Left forelimb (tissue), 1 donor: ENCODE measurements at regions not wholly inside any gene's neighbourhood (a gene's known extent, or its start where the extent isn't known, plus 50 kb on each side); places are given as distances from the start of the nearest gene placed in this dataset.

ENCODE experiments used
- DNase-seq: peaks from one replicate; pipeline ENCODE4 v3.0.0-alpha.2; 2018; ENCODE audit warnings: low spot score

DNA sequence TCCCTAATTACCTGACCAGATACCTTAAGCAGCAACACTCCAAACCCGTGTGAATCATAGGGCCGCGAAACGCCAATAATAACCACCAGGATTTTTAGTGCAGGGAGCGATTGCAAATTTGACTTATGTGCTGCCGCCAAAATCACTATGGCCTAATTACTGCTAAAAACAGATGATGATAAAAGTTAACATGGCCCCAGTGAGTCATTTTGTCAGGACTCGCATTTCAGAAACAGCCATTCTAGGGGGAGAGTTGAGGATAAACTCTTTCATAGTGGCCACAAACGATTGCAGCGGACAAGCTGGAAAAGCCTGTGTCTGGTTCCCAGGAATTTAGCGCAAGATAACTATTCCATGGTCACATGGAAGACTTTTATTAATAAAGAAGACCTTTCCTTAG lies 103.4 kb downstream of the HLX start:
- DNase-seq = no peak

DNA sequence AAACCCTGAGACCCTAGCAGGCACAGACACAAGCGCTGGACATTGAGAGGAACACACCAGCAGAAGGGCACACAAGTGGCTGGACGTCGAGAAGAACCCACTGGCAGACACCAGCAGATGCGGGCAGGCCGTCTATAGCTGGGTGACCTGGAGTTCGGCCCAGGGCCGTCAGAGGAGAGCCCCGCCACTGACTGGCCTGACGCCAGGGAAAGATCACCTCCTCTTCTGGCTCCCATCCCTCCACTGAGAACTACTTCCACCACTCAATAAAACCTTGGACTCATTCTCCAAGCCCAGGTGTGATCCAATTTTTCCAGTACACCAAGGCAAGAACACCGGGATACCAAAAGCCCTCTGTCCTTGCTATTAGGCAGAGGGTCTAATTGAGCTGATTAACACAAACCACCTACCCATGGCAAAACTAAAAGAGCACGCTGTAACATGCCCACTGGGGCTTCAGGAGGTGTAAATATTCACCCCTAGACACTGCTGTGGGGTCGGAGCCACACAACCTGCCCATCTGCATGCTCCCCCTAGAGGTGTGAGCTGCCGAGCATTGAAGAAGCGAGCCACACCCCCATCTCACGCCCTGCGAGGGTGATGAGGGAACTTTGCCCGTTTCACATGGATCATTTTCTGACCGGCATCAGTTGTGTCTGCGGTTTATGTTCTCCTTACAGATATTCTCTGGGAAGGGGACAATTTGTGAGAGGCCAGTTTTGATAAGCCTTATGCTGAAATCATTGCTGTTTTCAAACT lies 104.8 kb downstream of the HLX start:
- no peak for DNase-seq

DNA sequence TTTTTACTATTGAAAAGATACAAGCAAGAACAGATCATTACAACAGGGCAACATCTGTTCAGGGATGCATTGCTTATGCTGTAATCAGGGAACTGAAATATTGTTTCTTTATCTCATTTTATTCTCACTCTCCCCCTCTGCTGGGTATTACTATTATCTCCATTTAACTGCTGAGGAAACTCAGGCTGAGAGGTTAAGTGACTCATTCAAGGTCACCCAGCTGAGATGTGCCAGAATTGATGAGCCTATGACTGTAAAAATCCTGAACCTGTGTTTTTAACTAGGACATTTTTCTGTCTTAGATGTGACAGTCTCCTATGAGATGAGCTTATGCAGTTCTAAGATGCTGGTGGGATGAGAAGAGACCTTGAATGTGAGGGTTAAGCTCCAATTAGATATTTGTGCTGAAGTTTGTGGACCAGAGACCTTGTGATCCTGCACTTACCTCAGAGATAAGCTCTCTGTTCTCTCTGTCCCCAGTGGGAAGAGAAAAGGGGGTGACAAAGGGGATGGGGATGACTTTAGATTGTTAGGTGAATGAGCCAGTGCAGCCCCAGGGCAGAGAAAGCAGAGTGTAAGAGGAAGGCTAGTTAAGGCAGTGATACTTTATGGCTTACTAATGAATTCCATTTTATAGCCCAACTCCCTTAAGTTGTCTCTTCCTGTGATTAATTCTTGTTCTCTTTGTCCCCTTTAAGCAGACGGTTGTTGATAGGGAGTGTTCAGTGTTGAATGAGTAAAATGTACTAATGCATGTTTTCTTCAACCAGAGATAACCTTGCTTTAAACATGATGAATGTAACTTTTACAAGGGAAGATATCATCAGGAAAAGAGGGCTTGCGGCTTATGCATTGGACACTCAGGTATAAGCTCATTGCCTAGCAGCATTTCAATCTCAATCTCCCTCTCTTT lies 111.4 kb downstream of the HLX start:
- DNase-seq = no peak

DNA sequence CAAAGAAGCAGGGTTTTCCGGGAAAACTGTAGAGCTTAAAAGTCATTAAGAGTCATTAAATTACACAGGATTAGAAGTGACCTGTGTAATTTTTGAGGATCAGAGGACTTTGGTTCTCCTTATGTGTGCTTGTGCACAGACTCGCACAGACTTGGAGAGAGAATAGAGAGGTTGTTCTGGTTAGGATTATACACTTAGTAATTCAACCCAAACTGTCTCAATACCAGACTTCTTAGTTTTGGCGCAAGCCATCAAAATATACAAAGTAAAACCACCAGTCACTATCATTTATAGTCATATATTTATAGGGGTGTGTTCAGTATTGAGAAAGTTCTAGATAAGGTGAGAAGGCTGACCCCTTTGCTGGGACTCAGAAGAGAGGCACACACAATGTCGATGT lies 112.3 kb downstream of the HLX start:
- DNase-seq = no peak

DNA sequence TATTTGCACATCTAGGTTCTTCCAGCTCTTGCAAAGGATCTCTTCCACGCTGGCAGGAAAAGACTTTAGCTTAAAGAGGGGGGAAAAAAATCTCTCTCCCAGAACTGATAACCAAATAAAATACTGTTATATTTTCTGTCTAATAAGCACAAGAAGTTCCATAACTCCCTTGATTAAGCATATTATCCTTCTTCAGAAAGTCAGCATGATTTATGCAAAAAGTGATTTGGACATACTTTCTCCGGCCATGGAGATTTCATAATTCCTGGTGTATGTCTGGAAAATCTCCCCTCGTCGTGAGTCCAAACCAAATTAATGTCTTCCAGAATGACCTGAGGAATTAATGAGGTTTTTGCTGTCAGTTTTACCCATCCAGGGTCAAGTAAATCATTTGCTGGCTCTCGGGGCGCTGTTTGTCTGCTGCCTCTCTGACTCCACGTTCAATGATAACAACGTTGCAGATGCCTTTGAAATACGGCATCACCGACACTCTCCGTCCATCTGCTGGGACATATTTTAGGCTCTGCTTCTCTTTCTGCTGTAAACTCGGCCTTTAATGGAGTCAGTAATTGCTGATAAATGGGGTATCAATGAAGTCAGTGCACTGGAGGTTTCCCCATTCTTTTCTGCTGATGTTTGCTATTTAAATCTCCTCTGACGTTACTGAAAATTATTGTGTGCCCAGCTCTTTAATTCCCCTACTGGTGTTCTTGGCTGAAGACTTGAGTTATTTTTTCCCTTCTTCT lies 112.9 kb downstream of the HLX start:
- DNase-seq = no peak

DNA sequence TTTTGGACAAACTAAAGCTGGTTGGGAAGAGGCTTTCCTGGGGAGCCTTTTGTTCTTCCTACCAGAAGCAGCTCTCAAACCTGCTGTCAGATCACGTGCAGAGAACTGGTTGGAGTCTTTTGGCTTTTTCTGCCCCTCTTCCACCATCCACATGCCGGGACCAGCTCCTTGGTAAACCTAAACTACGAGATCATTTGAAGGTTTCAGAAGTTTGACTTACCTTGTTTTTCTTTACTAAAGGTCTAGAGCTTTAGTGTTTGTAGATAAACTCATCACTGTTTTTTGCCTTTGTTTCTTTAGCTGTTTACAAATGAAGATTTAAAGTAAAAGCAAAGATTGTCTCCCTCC lies 113.4 kb downstream of the HLX start:
- no peak for DNase-seq

DNA sequence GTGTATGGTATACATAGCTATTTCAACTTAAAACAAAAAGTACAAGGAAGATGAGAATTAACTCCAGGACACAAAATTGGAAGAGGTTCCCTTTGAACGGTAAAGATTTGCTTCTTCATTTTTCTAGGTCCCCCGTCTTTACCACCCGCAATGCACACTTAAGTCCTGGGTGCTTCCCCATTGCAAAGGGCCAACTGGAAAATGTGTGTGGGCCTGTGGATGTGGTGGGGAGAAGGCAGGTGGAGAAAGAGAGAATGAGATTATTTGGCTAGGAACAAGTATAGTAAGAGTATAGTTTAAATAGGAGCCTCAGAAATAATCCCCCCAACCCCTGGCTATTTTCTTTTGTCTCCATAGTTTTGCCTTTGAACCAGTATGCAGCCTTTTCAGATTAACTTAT lies 115.4 kb downstream of the HLX start:
- DNase-seq = no peak

DNA sequence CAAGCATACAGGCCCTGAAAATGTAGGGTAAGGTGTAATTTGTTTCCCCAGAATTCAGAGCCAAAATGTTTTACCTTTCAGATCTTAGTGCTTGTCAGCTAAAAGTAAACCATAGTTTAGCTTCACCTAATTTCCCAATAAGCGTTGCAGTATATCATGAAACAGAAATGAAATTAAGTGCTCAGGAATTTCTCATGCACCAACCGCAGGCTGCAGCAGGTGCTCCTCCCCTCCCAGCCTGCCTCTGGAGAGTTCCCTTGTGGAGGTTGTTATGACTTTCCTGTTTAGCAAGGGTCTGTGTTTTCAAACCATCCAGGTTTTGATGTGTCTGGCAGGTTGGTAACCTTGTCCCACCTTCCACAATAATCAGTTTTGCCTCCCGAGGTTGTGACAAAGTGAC lies 118.5 kb downstream of the HLX start:
- no peak for DNase-seq

DNA sequence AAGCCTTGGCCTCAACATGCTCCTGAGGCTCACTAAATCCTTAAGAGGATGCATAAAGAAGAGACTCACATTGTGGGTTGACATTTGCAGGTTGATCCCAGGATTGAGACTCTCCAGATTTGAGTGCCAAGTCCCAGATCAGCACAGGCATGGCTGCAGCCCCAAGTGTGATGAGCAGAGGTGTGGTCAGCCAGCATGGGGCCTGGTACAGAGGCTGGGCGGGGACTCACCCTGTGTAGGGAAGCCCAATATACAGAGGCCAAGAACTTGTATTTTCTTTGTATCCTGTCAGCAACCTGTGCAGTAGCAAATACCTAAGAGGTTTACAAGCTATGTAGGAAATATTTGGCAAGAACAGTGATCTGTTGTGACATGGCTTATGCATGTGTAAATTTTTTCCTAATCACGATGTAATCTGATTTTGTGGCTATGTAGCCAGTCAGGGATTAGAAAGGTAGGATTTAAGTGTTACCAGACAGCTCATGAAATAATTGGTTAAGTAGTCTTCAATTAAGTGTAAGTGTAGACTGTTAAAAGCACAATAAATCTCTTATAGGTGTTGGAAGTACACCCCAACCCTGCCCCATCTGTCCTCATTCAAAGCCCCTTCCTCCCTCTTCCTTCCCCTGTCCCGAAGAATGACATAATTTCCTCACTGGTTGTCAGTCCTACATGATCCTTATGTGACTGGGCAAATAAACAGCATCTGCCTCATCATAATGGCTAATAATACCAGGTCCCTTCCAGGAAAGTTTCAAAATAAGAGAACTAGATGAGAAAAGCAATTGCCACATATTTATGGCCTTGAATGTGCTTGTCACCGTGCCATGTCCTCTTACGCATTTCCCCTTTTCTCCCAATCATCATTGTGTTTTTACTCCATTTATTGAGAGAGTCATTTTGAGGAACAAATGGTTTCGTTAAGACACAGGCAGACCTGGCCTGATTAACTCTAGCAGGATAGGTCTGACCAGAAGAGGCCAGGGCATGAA lies 120.9 kb downstream of the HLX start:
- no peak for DNase-seq

DNA sequence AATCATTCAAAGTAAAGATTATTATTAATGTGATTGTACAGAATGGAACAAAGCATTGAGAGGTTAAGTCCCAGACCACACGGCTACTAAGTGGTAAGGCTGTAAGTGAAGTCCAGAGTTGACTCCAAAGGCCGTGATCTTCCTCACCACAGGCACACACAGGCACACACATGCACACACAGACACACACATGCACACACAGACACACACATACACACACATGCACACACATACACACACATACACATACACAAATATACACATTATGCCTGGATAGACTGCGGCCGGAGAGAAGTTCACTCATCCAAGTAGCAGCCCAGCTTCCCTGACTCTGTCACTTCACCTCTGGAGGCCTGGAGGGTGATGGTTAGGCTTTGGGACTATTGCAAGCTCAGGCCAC lies 121.9 kb downstream of the HLX start:
- no peak for DNase-seq

DNA sequence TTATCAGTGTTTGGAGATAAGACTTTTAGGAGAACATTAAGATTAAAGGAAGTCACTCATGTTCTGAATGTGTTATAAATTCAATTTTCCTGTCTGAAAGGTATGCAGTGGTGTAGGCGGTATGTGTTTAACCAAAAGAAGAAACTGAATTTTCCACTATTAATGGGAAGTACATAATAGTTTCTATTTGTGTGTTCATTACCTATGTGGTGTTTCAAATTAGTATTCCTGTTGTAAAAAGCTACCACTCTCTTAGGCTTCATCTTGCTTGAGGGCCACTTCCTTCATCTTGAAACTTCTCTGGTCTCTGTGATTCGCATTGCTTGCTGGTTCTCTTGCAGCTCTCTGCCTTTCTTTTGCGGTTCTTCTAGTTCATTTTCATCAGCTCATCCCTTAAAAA lies 123.4 kb downstream of the HLX start:
- DNase-seq = no peak

DNA sequence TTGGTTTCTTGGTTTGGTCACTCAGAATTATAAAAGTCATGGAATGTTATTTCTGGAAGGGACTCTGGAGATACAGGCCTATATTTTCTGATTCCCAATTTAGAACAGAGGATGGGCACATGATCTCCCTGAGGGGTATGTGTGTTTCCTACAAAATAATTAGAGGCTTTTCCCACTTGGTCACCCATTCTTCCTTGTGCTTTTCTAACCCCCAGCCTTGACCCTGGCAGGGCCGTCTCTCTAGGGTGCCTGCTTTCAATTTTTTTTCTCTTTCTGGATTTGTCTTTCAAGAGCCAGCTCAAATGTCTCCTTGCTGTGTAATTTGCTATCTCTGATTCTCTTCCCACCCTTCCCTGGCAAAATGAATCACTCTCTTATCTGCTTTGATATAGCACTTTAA lies 131.9 kb downstream of the HLX start:
- no peak for DNase-seq

DNA sequence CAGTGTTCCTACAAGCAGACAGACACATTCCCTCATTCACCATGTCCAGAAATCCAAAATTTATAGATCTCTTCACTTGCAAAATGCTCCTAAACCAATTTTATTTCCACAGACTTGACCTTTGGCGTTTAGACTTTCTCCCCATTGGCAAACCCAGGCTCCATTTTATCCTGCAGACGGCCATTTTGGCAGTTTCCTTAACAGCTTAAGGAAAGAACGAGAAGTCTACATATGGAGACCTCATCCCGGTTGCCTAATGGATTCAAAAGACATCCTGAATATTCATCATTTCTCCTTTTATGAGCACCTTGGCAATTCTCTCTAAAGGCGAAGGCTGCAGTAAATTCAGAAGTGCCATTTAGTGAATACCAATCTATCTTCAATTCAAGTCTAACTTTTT lies 132.9 kb downstream of the HLX start:
- no peak for DNase-seq

DNA sequence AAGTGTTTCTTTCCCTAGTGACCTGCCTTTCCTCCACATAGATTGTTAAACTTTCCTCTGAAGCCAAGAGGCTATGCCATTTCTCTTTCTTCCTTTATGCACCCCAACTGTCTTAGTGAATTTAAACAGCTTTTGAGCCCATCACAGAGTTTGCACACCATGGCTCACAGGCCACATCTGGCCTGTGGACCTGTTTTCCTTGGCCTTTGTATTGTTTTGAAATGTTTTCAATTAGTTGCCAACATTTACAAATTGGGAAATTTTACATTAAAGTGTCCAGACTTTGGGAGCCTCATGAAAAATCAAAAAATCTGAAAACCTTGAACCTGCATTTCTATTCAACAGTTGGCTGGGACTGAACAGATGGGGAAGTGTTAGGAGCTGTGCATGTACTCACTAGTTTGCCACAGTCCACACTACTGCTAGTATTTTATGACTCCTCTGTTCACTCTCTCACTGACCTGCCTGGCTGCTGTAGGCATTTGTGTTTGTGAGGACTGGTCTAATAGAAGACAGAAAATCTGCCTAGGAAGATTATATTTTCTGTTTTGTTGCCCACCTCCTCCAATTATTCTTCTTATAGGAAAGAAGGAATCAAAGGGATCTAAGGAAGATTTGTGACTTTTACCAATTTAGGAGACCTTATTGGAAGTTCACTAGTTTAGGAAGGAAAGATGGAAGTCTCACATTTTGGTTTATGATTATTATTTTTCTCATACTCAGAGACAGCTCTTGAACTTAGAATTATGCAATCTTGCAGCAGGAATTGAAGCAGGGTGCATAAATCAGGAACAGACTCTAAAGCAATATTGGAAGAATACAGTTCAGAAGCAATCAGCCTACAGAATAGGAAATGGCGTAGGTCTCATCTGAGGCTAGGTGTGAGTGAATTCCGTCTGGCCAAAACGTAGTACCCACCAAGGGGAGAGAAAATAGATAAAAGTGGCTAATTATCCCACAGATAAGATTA lies 134.7 kb downstream of the HLX start:
- no peak for DNase-seq

DNA sequence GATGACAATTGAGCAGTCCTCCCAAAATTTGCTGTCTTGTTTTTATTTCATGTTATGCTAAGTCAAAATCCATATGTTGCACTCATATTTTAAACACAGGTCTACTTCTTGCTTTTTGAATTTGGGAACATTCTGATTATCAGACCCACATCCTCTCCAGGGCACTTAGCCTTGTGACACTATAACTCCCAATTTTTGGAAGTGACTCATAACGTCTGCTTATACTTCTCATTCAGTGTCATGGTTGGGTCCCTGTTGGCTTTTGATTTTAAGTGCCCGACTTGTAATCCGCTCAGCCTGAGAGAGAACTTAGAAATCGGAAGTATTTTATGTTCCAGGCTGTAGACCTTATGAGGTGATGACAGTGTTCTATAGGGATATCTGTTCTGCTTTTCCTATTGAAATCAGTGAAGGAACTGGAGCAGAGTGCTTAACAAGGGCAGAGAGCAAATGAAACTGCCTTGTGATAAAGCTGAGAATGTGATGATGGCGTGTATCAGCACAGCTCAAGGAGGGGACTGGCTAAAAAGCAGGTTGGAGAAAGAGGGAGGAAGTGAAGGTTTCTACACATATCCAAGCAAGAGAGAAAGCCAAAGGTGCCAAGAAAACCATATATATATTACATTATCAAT lies 136.0 kb downstream of the HLX start:
- no peak for DNase-seq

DNA sequence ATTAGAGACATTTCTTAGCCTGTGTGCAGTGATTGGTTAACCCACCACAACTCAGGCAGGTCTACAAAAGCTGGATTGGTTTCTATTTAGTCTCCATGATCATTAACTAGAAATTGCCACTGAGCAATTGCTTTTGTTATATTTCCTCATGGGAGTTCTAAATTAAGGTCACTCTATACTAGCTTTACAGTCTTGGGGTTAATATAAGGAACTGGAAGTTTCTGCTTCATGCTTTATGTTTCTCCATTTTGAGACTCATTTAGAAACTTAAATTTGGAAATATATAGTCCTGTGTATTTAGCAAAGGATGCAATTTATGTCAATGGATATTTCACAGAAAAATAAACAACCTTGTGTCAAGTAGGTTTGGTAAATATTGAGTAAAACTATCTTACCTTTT lies 137.5 kb downstream of the HLX start:
- DNase-seq = no peak

DNA sequence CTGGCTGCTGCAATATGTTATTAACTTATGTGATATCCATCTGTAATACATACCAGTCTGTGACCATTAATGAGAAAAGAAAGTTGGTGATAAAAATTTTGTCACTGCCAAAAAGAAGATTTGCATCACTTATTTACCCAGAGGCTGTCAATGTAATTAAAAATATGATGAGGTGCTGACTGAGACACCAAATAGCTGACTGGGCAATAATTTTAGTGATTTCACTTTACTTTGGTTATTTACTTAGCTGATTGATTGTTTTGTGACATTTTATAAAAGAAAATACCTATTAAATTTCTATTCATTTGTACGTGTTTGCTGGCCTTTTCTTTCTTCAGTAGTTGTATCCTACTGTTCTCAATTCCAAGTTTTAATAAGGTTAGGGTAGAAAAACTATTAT lies 139.2 kb downstream of the HLX start:
- DNase-seq = no peak

DNA sequence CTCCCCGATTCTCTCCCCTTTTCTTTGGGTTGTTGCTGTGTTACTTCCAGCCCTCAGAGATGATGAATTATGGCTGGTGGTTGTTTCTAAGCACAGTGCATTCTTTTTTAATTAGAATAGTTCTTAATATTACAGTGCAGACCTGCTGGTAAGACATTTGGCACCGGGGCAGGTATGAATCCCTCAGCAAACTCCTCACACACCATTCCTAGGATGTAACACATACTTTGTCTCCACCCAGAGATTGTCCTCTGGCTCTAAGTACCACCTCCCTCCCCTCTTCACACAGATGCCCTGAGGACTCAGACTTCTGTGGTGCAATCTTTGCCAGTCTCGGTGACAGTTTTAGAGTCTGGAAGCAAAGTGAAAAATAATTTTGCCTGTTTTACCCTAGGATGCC lies 143.1 kb downstream of the HLX start:
- no peak for DNase-seq

DNA sequence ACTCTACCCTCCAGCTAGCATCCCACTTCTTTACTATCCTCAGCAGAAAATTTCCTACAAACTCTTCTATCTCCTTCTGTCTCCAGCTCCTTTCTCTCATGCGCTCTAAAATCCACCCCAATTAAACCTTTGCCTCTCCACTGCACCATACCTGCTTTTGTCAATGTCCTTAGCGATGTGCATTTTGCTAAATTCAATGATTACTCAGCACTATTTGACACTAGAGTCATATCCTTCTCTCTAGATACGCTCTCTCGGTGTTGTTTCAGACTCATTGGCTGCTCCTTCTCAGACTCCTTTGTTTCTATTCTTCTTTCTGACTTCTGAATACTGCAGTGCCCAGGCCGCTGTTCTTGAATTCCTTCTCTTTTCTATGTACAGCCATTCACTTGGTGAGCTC lies 144.2 kb downstream of the HLX start:
- no peak for DNase-seq

DNA sequence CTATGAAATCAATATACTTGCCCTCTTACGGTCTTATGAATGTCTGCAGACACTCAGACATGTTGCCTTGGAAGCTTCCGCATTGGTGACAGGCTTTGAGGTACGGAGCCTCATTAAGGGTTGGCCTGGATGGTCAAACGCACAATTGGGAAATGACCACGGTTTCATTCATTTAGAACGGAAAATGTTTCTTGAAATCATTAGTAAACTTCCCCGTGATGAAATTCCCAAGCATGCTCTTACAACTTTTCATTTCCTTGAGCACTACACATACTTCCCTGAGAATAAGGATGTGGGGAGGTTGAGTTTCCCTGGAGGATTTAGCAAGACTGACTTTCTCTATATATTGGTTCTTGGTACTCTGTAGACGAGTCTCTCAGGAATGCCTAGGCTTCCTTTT lies 146.3 kb downstream of the HLX start:
- no peak for DNase-seq
